ENCODE measurements at regions not wholly inside any gene's neighbourhood (a gene's known extent, or its start where the extent isn't known, plus 50 kb on each side); places are given as distances from the start of the nearest gene placed in this dataset.

DNA sequence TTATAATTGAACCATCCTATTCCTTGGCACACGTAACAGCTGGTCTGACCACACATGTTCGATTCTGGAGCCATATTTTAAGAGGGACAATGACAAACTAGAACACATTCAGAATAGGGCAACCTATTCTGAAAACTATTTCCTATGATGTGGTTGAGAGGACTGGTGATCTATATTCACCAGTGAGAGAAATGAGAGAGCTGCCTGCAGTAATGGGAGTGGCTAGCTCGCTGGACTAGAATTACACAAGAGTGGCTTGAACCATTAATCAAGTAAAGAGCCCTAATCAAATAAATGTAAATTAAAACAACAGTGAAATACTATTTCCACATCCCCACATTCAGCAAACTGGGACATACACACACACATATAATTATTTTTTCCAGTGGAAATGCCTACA, 55.3 kb upstream of the LY86 start:
- DNase-seq = no peak

DNA sequence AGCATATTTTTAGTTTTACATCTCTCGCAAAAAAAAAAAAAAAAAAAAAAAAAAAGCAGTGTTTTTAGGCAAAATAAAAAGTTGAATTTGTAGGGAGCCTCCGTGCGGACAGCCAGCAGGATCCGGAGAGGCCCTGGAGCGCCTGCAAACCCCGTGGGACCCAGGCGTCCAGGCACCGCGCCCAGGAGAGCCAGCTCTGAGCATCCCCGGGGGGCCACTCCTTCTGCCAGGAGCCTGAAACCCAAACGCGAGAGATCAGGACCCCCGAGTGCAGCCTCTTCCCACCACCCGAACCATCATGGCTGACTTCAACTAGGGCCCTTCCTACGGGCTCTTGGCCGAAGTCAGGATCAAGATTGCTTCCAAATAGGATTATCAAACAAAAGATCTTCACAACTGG, 54.1 kb upstream of the LY86 start:
- no peak for DNase-seq

DNA sequence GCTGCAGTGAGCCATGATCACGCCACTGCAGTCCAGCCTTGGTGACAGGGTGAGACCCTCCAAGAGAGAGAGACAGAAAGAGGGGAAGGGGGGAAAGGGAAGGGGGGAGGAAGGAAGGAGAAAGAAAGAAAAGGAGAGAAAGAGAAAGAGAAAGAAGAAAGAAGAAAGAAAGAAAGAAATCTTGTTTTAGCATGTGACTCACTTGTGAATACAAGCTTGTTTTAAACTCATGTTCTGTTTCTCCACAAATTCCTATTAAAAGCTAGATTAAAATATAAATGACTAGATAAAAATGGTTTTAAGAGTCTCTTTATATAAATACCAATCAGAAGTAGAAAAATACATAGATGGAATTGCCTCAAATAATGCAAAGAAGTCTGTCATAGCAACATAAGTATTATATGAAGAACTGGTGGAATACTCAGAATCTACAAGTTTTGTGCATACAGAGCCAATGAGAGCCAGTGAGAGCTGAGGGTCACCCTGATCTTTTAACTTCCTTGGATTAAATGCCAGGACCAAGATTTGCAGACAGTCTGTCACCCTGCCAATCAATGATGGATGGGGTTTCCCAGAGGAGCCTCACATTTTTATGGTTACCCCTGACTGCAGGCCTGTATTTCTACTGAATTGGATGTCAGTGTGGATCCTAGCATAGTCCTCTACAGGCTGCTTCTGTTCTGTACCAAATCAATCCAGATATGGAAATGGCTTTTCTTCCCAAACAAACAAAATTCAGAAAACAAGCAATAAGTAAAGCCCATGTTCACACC, 50.8 kb upstream of the LY86 start:
- DNase-seq = no peak

DNA sequence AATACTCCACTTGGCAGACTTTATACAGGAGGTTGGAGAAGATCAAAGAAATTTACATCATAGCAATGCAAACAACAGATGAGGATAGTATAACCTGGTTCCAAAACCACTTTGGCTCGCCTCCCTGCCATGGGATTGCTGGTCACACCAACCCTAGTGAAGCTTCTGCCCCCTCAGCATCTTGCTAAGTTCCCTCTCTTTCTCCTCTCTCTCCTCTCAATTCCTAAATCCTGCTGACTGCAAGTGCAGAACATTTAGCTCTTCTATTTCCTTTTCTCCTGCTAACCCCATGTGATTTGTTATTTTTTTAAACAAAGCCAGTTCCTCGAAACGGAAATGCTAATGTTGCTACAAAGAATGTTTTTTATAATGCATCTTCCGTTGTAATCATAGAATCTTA, 50.3 kb upstream of the LY86 start:
- DNase-seq = no peak
